Small intestine (tissue), 7 donors: ENCODE measurements at regions not wholly inside any gene's neighbourhood (a gene's known extent, or its start where the extent isn't known, plus 50 kb on each side); places are given as distances from the start of the nearest gene placed in this dataset.

Experiments used
- DNase-seq, 2 donors: peaks; one replicate each; pipeline versions ENCODE4 v3.0.0 to v3.0.0-alpha.2; 2013
- FAIRE-seq: peaks from 2 replicates; lab custom pipeline; 2012; peaks lifted over from hg19 to GRCh38; lab: Jason Lieb, UNC
- H3K27ac ChIP-seq, 3 donors: one replicate each; pipeline ENCODE4 v1.5.1; 2013; ENCODE audit warnings: low read length in 2 of 3, mild to moderate bottlenecking in 2 of 3, control low read depth in 1 of 3, inconsistent platforms in 1 of 3, low read depth in 1 of 3, moderate library complexity in 1 of 3
- H3K27me3 ChIP-seq, 3 donors: one replicate each; pipeline ENCODE4 v1.6.1; 2013; ENCODE audit warnings: low read length in 3 of 3, inconsistent platforms in 1 of 3; ENCODE audit not compliant: control insufficient read depth in 3 of 3, insufficient read depth in 3 of 3
- H3K36me3 ChIP-seq, 3 donors: one replicate each; pipeline ENCODE4 v1.6.1; 2013; ENCODE audit warnings: low read length in 3 of 3, inconsistent platforms in 1 of 3, low read depth in 1 of 3, mild to moderate bottlenecking in 1 of 3, moderate library complexity in 1 of 3; ENCODE audit not compliant: control insufficient read depth in 3 of 3, insufficient read depth in 2 of 3
- H3K4me1 ChIP-seq, 3 donors: one replicate each; pipeline ENCODE4 v1.6.1; 2013; ENCODE audit warnings: low read length in 2 of 3, inconsistent platforms in 1 of 3, low read depth in 1 of 3, mild to moderate bottlenecking in 1 of 3, moderate library complexity in 1 of 3; ENCODE audit not compliant: control insufficient read depth in 3 of 3, insufficient read depth in 2 of 3
- H3K4me3 ChIP-seq, 3 donors: one replicate each; pipeline ENCODE4 v1.5.1; 2013; ENCODE audit warnings: low read length in 3 of 3, control low read depth in 1 of 3, inconsistent platforms in 1 of 3, low read depth in 1 of 3, mild to moderate bottlenecking in 1 of 3, moderate library complexity in 1 of 3
- H3K9me3 ChIP-seq, 2 donors: one replicate each; pipeline ENCODE4 v1.6.1; 2013; ENCODE audit warnings: low read depth in 1 of 2, low read length in 1 of 2; ENCODE audit not compliant: control insufficient read depth in 2 of 2, insufficient read depth in 1 of 2
- WGBS, 3 donors: extraction: QIAGEN DNeasy Blood & Tissue Kit; methylation state at CpG; one replicate each; pipeline ENCODE4 v1.1.7; 2013; 5-methylcytosine and 5-hydroxymethylcytosine counted together
- donor health status: healthy with polysubstance abuse.
- donor health status: control.
- donor health status: control.
- donor health status: Bipolar disorder and iron deficiency.
- donor health status: healthy.

DNA sequence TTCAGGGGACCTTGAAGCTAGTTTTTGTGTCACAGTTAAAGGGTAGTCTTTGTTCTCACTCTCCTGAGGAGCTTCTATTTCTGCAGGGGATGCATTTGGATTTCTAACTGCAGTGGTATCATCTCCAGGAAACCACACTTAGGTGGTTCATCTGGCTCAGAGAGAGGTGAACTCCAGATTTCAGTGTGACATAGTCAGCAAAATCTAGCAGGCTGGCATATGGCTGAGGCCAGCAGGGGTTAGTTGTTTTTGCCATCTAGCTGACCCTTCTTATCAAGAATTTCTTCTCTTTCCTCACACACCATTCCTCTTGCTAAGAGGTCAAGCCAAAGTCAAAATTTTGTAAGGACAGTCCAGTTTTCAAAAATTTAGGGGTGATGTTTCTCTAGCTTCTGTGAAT lies 248.2 kb downstream of the REEP3 start:
- FAIRE-seq = no peak
- H3K36me3 ChIP-seq = no peaks in the 10 kb centered on the region
- H3K4me3 ChIP-seq = no peak overlapping the region

DNA sequence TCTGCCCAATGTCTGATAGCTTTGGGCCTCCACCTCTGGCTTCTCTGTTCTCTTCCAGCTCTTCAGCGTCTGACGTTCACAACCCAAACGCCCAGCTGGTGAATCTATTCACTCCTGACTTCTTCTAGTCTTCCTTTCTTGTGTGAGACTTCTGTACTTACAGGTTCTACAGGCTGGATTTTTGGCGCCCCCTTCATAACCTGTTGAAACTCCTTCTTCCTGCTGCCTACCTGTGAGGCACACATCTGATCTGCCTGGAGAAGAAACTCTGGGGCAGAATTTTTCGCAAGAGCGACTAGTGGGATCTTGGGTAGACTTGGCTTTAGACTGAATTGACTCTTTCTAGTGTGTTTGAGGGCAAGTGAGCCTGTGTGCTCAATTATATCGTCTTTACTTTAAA lies 249.3 kb downstream of the REEP3 start:
- Histone ChIP-seq H3K4me3 (no peak overlapping the region), H3K4me1 (peaks cover 0 to 14% (median 0%) of the 10 kb centered on the region in 3 donors), H3K9me3 (no peaks in the 10 kb centered on the region), H3K27ac (no peak overlapping the region), H3K27me3 (no peaks in the 10 kb centered on the region), H3K36me3 (no peaks in the 10 kb centered on the region)
- FAIRE-seq (no peak), DNase-seq (no peak)
- 82 to 85% (median 83%) methylated on average over 7 of the region's 7 CpGs for WGBS, 3 donors

More for the DNA sequence above, 248.2 kb downstream of the REEP3 start:
- Histone ChIP-seq H3K27ac (no peak overlapping the region), H3K4me1 (peaks cover 0 to 14% (median 0%) of the 10 kb centered on the region in 3 donors), H3K9me3 (no peaks in the 10 kb centered on the region), H3K27me3 (no peaks in the 10 kb centered on the region)
- DNase-seq = no peak

DNA sequence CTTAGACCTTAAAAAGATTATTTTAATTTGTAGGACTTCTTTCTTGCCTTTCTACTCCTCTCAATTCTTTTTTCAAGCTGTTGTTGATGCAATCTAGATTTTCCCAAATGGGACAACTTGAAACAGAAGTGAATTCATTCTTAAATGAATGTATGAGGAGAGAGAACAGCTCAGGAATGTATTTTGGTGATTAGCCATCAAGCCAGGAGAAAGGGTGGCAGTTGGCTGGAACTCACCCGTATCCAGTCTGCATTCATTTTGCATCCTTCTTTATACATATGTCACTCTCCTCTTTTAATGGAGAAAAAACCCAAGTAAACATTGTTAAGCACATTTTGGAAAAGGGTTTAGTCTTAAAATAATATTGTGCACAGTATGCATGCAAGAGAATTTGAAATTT lies 251.3 kb downstream of the REEP3 start:
- DNase-seq = no peak
- H3K36me3 ChIP-seq = no peaks in the 10 kb centered on the region
- WGBS, 3 donors = 56 to 77% (median 63%) methylated on average over 1 of the region's 1 CpG
- no peak overlapping the region for H3K27ac ChIP-seq
- no peak for FAIRE-seq
- H3K27me3 ChIP-seq = peaks cover 0 to 2% (median 0%) of the 10 kb centered on the region in 3 donors
- H3K4me1 ChIP-seq = peaks cover 0 to 3% (median 0%) of the 10 kb centered on the region in 3 donors
- H3K9me3 ChIP-seq = no peaks in the 10 kb centered on the region
- H3K4me3 ChIP-seq = no peak overlapping the region

DNA sequence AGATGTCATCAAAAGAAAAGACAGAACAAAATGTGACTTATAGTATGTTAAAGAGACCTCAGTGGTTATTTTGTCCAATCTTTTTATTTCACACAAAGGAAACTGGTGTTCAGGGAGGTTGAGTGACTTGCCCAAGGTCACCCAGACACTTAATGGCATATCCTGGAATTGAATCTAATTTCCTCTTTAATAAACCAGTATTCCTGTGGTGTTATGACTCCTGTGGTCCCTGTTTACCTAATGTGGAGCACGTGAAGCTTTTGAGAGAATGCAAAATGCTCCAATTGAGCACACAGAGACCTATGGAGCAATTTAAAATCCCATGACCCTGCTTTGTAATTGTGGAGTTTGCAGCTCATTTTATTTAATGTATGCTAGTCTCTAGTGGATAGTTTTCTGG lies 251.9 kb downstream of the REEP3 start:
- Histone ChIP-seq H3K4me1 (no peaks in the 10 kb centered on the region), H3K4me3 (no peak overlapping the region), H3K27ac (no peak overlapping the region), H3K36me3 (no peaks in the 10 kb centered on the region), H3K27me3 (peaks cover 0 to 2% (median 0%) of the 10 kb centered on the region in 3 donors), H3K9me3 (no peaks in the 10 kb centered on the region)
- DNase-seq = no peak
- 3 to 38% (median 23%) methylated on average over 1 of the region's 1 CpG for WGBS, 3 donors
- no peak for FAIRE-seq

DNA sequence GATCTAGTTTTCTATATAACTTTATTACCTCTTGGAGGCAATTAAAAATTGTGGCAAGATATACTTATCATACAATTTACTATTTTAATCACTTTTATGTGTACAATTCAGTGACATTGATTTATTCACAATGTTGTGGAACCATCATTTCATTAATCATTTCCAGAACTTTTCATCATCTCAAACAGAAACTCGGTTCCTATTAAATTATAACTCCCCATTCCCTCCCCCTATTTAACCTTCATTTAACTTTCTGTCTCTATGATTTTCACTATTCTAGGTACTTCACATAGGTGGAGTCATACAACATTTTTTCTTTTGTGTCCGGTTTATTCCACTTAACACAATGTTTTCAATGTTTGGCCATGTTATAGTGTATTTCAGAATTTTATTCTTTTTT lies 252.8 kb downstream of the REEP3 start:
- Histone ChIP-seq H3K27ac (no peak overlapping the region), H3K36me3 (no peaks in the 10 kb centered on the region), H3K9me3 (no peaks in the 10 kb centered on the region), H3K4me3 (no peak overlapping the region), H3K4me1 (no peaks in the 10 kb centered on the region), H3K27me3 (peaks cover 0 to 6% (median 0%) of the 10 kb centered on the region in 3 donors)
- WGBS, 3 donors = 31 to 67% (median 58%) methylated on average over 2 of the region's 2 CpGs
- DNase-seq (peak in 1 of 2 donors; percentile 20), FAIRE-seq (no peak)

DNA sequence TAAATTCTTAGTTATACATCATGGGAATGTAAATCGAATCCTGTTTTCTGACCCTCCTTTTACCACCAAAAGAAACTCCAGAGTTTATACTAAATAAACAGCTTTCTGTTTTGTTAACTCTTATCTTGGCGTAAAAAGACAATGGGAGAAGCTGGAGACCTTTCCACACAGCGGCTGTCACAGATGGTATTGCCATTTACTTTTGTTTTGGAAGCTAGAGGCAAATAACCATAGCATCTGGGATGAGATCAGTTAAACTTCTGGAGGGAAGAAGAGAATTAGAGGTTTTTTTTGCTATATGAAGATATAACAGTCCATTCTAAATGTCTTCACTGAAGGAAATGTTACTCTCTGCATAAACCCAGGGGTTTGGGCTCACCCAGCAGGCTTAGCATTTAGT lies 258.9 kb downstream of the REEP3 start:
- H3K9me3 ChIP-seq = no peaks in the 10 kb centered on the region
- peaks cover 0 to 6% (median 0%) of the 10 kb centered on the region in 3 donors for H3K27me3 ChIP-seq
- DNase-seq (no peak), FAIRE-seq (no peak)
- H3K4me3 ChIP-seq = no peak overlapping the region
- no peaks in the 10 kb centered on the region for H3K36me3 ChIP-seq
- no peak overlapping the region for H3K27ac ChIP-seq
- H3K4me1 ChIP-seq = no peaks in the 10 kb centered on the region
- 62 to 64% (median 64%) methylated on average over 3 of the region's 3 CpGs for WGBS, 3 donors

DNA sequence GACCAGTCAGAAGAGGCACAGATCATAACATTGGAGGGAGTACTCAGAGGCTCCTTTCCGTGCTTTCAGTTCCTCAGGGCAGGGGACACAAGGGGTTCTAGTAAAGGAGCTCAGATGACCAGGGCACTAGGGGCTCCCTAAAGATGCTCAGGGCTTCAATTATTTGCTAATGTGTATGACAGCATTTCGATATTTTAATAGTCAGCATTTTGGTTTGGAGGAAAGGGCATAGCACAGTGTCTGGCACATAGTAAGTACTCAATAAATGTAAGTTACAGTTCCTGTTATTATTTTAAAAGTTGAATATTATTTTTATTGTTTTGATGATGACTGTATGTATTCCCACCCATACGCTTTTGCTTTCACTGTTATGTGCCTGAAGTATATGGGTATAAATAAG lies 260.0 kb downstream of the REEP3 start:
- Histone ChIP-seq H3K4me3 (no peak overlapping the region), H3K27me3 (peaks cover 0 to 6% (median 0%) of the 10 kb centered on the region in 3 donors), H3K9me3 (no peaks in the 10 kb centered on the region), H3K27ac (no peak overlapping the region), H3K4me1 (no peaks in the 10 kb centered on the region), H3K36me3 (no peaks in the 10 kb centered on the region)
- WGBS, 3 donors = 67 to 90% (median 87%) methylated on average over 3 of the region's 3 CpGs
- DNase-seq = no peak
- no peak for FAIRE-seq

DNA sequence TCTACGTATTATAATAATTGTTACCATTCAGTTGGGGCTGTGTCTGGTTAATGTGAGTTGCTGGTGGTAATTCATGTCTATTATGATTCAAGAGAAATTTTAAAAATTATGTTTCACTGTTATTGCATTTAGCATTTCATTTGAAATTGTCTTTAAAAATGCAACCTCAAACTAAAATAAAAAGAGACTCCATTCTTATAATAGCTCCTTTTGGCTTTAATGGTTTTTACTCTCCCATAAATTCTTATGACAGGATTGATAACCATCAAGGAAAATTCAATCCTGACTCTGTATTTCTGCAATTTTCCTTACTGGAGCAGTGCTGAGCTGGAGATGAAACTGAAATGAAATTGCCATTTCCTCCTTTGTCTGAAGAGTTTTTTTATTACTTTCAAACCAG lies 262.7 kb downstream of the REEP3 start:
- FAIRE-seq (no peak), DNase-seq (no peak)
- no peaks in the 10 kb centered on the region for H3K27me3 ChIP-seq
- no peaks in the 10 kb centered on the region for H3K36me3 ChIP-seq
- WGBS, 3 donors = 88 to 96% (median 89%) methylated on average over 1 of the region's 1 CpG
- H3K4me1 ChIP-seq = no peaks in the 10 kb centered on the region
- no peak overlapping the region for H3K27ac ChIP-seq
- no peaks in the 10 kb centered on the region for H3K9me3 ChIP-seq
- H3K4me3 ChIP-seq = no peak overlapping the region

DNA sequence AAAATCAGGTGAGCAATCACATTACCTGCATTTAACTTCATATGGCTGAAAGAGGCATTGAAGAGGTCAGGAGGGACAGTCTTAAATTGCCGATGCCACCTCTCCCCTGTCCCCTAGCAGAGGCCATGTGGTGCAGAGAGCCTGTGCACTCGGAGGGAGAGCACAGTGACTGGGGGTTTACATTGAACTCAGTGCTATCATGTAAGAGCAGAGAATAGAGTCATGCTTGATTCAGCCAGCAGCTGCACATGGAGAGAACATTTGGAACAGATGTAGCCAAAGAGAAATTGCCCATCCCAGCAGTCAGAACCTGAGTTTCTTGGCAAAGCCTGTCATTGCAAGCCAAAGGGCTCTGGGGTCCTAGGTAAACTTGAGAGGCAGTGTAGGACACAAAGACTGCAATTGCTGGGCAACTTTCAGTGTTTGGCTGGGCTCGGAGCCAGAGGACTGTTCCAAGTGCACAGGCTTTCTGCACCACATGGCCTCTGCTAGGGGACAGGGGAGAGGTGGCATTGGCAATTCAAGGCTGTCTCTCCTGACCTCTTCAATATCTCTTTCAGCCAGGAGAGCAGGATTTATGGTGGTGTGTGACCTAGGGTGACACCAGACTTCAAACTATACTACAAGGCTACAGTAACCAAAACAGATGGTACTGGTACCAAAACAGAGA lies 267.1 kb downstream of the REEP3 start:
- H3K27me3 ChIP-seq = no peaks in the 10 kb centered on the region
- WGBS, 3 donors = 68 to 87% (median 73%) methylated on average over 3 of the region's 3 CpGs
- no peaks in the 10 kb centered on the region for H3K4me1 ChIP-seq
- H3K4me3 ChIP-seq = no peak overlapping the region
- no peaks in the 10 kb centered on the region for H3K9me3 ChIP-seq
- FAIRE-seq (no peak), DNase-seq (no peak)
- no peaks in the 10 kb centered on the region for H3K36me3 ChIP-seq
- no peak overlapping the region for H3K27ac ChIP-seq
